ENCODE measurements at regions not wholly inside any gene's neighbourhood (a gene's known extent, or its start where the extent isn't known, plus 50 kb on each side); places are given as distances from the start of the nearest gene placed in this dataset.

GRCh38 chr5:146940295-146940694, 61.7 kb upstream of the PPP2R2B start:
- TF ChIP-seq CTBP1 (IDR thresholded peaks at IDR 0.05; ENCODE audit: borderline replicate concordance) (no peak), FOXA1 (IDR thresholded peaks at IDR 0.05) (no peak), FOXK2 (IDR thresholded peaks at IDR 0.05) (no peak), FOXM1 (IDR thresholded peaks at IDR 0.05; ENCODE audit: borderline replicate concordance) (no peak), PKNOX1 (IDR thresholded peaks at IDR 0.05) (no peak), ARNT (IDR thresholded peaks at IDR 0.05) (no peak), L3MBTL2 (conservative IDR thresholded peaks at IDR 0.05) (no peak), LEF1 (IDR thresholded peaks at IDR 0.05; ENCODE audit: borderline replicate concordance) (no peak), SP1 (IDR thresholded peaks at IDR 0.05) (no peak), HDGF (IDR thresholded peaks at IDR 0.05; ENCODE audit: borderline replicate concordance) (no peak), TARDBP (IDR thresholded peaks at IDR 0.05) (no peak), ELF4 (IDR thresholded peaks at IDR 0.05) (no peak), ZNF384 (IDR thresholded peaks at IDR 0.05) (no peak), SUZ12 (IDR thresholded peaks at IDR 0.05) (no peak)
- DNase-seq (ENCODE audit: extremely low spot score), result no peak
- CTCF ChIA-PET, result no interaction called here
- POLR2A ChIA-PET, result no interaction called here

- ChIA-PET POLR2A (no interaction called here), CTCF (no interaction called here)
- TF ChIP-seq ARNT (IDR thresholded peaks at IDR 0.05) (no peak), SP1 (IDR thresholded peaks at IDR 0.05) (no peak), HDGF (IDR thresholded peaks at IDR 0.05; ENCODE audit: borderline replicate concordance) (no peak), ZNF384 (IDR thresholded peaks at IDR 0.05) (no peak), FOXA1 (IDR thresholded peaks at IDR 0.05) (no peak), NFRKB (IDR thresholded peaks at IDR 0.05) (no peak), BHLHE40 (IDR thresholded peaks at IDR 0.05; ENCODE audit: borderline replicate concordance) (no peak), CTBP1 (IDR thresholded peaks at IDR 0.05; ENCODE audit: borderline replicate concordance) (no peak), SUZ12 (IDR thresholded peaks at IDR 0.05) (no peak), PKNOX1 (IDR thresholded peaks at IDR 0.05) (no peak), L3MBTL2 (conservative IDR thresholded peaks at IDR 0.05) (no peak), FOXK2 (IDR thresholded peaks at IDR 0.05) (no peak), FOXM1 (IDR thresholded peaks at IDR 0.05; ENCODE audit: borderline replicate concordance) (no peak), LEF1 (IDR thresholded peaks at IDR 0.05; ENCODE audit: borderline replicate concordance) (no peak), ELF4 (IDR thresholded peaks at IDR 0.05) (no peak), TARDBP (IDR thresholded peaks at IDR 0.05) (no peak)
Observed at GRCh38 chr5:146944019-146944418, 65.5 kb upstream of the PPP2R2B start.

GRCh38 chr5:146944764-146945616, 66.4 kb upstream of the PPP2R2B start:
- no peak for DNase-seq (ENCODE audit: extremely low spot score)
- POLR2A ChIA-PET, result no interaction called here
- CTCF ChIA-PET, result interaction anchor here (0.7 kb wide), 1 partner anchor 247 kb away, joined by 3 read pairs; no protein-coding TSS in a partner anchor
- TF ChIP-seq HDGF (IDR thresholded peaks at IDR 0.05; ENCODE audit: borderline replicate concordance) (no peak), SP1 (IDR thresholded peaks at IDR 0.05) (no peak), TARDBP (IDR thresholded peaks at IDR 0.05) (no peak), BHLHE40 (IDR thresholded peaks at IDR 0.05; ENCODE audit: borderline replicate concordance) (no peak), FOXA1 (IDR thresholded peaks at IDR 0.05) (no peak), CTBP1 (IDR thresholded peaks at IDR 0.05; ENCODE audit: borderline replicate concordance) (no peak), LEF1 (IDR thresholded peaks at IDR 0.05; ENCODE audit: borderline replicate concordance) (no peak), ZNF384 (IDR thresholded peaks at IDR 0.05) (no peak), FOXM1 (IDR thresholded peaks at IDR 0.05; ENCODE audit: borderline replicate concordance) (no peak), L3MBTL2 (conservative IDR thresholded peaks at IDR 0.05) (no peak), FOXK2 (IDR thresholded peaks at IDR 0.05) (no peak), ARNT (IDR thresholded peaks at IDR 0.05) (no peak), ELF4 (IDR thresholded peaks at IDR 0.05) (no peak)

More at GRCh38 chr5:146944019-146944418, 65.5 kb upstream of the PPP2R2B start:
- no peak for DNase-seq (ENCODE audit: extremely low spot score)

- ChIA-PET POLR2A (no interaction called here), CTCF (interaction anchor here (0.7 kb wide), 1 partner anchor 246 kb away, joined by 3 read pairs; no protein-coding TSS in a partner anchor)
- TF ChIP-seq ARNT (IDR thresholded peaks at IDR 0.05) (no peak), SUZ12 (IDR thresholded peaks at IDR 0.05) (no peak), SP1 (IDR thresholded peaks at IDR 0.05) (no peak), LEF1 (IDR thresholded peaks at IDR 0.05; ENCODE audit: borderline replicate concordance) (no peak), FOXA1 (IDR thresholded peaks at IDR 0.05) (no peak), BHLHE40 (IDR thresholded peaks at IDR 0.05; ENCODE audit: borderline replicate concordance) (no peak), HDGF (IDR thresholded peaks at IDR 0.05; ENCODE audit: borderline replicate concordance) (no peak), CTBP1 (IDR thresholded peaks at IDR 0.05; ENCODE audit: borderline replicate concordance) (no peak)
- no peak for DNase-seq (ENCODE audit: extremely low spot score)
Observed at GRCh38 chr5:146945617-146946084, 67.1 kb upstream of the PPP2R2B start.

GRCh38 chr5:146947181-146947941, 68.8 kb upstream of the PPP2R2B start:
- ChIA-PET POLR2A (no interaction called here), CTCF (no interaction called here)
- DNase-seq (ENCODE audit: extremely low spot score), result peak; percentile 21
- TF ChIP-seq ZNF384 (IDR thresholded peaks at IDR 0.05), result no peak
- no peak for TF ChIP-seq FOXK2 (IDR thresholded peaks at IDR 0.05)
- no peak for TF ChIP-seq ELF4 (IDR thresholded peaks at IDR 0.05)
- no peak for TF ChIP-seq BHLHE40 (IDR thresholded peaks at IDR 0.05; ENCODE audit: borderline replicate concordance)
- TF ChIP-seq FOXA1 (IDR thresholded peaks at IDR 0.05), result no peak
- no peak for TF ChIP-seq SP1 (IDR thresholded peaks at IDR 0.05)
- no peak for TF ChIP-seq HDGF (IDR thresholded peaks at IDR 0.05; ENCODE audit: borderline replicate concordance)
- no peak for TF ChIP-seq L3MBTL2 (conservative IDR thresholded peaks at IDR 0.05)
- TF ChIP-seq LEF1 (IDR thresholded peaks at IDR 0.05; ENCODE audit: borderline replicate concordance), result no peak

Measured in HEK293T (cell line).